Esophagus squamous epithelium (tissue), 4 donors: ENCODE measurements at regions not wholly inside any gene's neighbourhood (a gene's known extent, or its start where the extent isn't known, plus 50 kb on each side); places are given as distances from the start of the nearest gene placed in this dataset.

Source experiments
- CTCF ChIP-seq, 6 experiments: fragments of 450-650 bp in 4 of 6; fragments of 200-600 bp in 2 of 6; sonication (generic) in 2 of 6; IDR thresholded peaks; one replicate each; pipeline ENCODE4 v1.5.1; 2016 to 2019; ENCODE audit warnings: antibody characterized with exemption in 6 of 6, mild to moderate bottlenecking in 4 of 6, moderate library complexity in 4 of 6
- POLR2A ChIP-seq, 4 donors: fragments of 450-650 bp; IDR thresholded peaks; one replicate each; pipeline ENCODE4 v1.6.1; 2017; ENCODE audit warnings: antibody characterized with exemption in 4 of 4, mild to moderate bottlenecking in 4 of 4, moderate library complexity in 3 of 4

GRCh38 chr4:37082912-37083311, 161.6 kb upstream of the NWD2 start:
- TF ChIP-seq CTCF (IDR thresholded peaks at IDR 0.05) = no peak
- no peak for TF ChIP-seq POLR2A (IDR thresholded peaks at IDR 0.05)
